ENCODE measurements at regions not wholly inside any gene's neighbourhood (a gene's known extent, or its start where the extent isn't known, plus 50 kb on each side); places are given as distances from the start of the nearest gene placed in this dataset.

DNA sequence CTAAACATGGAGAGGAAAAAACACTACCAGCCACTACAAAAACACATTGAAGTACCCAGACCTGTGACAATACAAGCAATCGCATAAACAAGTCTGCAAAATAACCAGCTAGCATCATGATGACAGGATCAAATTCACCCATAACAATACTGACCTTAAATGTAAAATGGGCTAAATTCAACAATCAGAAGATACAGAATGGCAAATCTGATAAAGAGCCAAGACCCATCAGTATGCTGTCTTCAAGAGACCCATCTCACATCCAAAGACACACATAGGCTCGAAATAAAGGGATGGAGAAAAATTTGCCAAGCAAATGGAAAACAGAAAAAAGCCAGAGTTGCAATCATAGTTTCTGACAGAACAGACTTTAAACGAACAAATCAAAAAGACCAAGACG, 294.4 kb downstream of the MEF2C start:
- CTCF ChIA-PET, result no interaction called here
- H3K27ac Mint-ChIP-seq (ENCODE audit: unreplicated experiment), result no peak overlapping the region

DNA sequence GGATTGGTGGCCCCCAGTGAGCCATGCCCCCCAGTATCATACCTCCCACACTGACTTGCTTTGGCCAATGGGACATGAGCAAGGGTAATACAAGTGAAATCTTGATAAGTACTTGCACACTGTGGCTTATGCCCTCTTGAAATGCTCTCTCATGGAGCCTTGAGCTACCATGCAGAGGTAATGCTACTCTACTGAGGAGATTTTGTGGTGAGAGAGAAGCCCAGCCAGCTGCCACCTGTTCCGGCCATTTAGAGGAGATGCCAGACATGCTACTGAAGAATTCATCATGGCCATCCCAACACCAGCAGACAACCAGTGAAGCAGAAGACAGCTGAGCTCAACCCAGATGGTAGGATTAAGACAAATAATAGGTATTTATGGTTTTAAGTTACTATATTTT, 299.5 kb downstream of the MEF2C start:
- TF ChIP-seq, protein P1, sequence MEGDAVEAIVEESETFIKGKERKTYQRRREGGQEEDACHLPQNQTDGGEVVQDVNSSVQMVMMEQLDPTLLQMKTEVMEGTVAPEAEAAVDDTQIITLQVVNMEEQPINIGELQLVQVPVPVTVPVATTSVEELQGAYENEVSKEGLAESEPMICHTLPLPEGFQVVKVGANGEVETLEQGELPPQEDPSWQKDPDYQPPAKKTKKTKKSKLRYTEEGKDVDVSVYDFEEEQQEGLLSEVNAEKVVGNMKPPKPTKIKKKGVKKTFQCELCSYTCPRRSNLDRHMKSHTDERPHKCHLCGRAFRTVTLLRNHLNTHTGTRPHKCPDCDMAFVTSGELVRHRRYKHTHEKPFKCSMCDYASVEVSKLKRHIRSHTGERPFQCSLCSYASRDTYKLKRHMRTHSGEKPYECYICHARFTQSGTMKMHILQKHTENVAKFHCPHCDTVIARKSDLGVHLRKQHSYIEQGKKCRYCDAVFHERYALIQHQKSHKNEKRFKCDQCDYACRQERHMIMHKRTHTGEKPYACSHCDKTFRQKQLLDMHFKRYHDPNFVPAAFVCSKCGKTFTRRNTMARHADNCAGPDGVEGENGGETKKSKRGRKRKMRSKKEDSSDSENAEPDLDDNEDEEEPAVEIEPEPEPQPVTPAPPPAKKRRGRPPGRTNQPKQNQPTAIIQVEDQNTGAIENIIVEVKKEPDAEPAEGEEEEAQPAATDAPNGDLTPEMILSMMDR (IDR thresholded peaks at IDR 0.05; ENCODE audit: insufficient read depth in 1 of 2, low read depth in 1 of 2, low read length in 1 of 2, severe bottlenecking in 1 of 2, unreplicated experiment in 1 of 2), result no peak
- Histone ChIP-seq H3K4me1 (no peaks in the 10 kb centered on the region), H3K4me3 (ENCODE audit: low read depth, low read length) (no peak overlapping the region), H3K36me3 (ENCODE audit: control insufficient read depth, insufficient read depth, low read length) (no peaks in the 10 kb centered on the region), H3K9me3 (no peaks in the 10 kb centered on the region), H3K27me3 (replicated peaks; ENCODE audit: control insufficient read depth, insufficient read depth, low read length) (no peaks in the 10 kb centered on the region)
- ChIA-PET CTCF (no interaction called here), POLR2A (no interaction called here)
- Mint-ChIP-seq H3K4me1 (ENCODE audit: low read depth, unreplicated experiment) (no peaks in the 10 kb centered on the region), H3K27me3 (ENCODE audit: insufficient read depth, unreplicated experiment) (peaks cover 5% of the 10 kb centered on the region), H3K36me3 (ENCODE audit: insufficient read depth, unreplicated experiment) (no peaks in the 10 kb centered on the region), H3K9me3 (ENCODE audit: unreplicated experiment) (peaks cover 9% of the 10 kb centered on the region), H3K4me3 (ENCODE audit: unreplicated experiment) (no peak overlapping the region), H3K27ac (ENCODE audit: unreplicated experiment) (no peak overlapping the region)
- intact Hi-C loops (cut with micrococcal nuclease; ENCODE audit: unreplicated experiment), result no loop called here
- no TSS peak for BruUV-seq (replicated peaks)
- no peak for DNase-seq

More for the DNA sequence above, 294.4 kb downstream of the MEF2C start:
- POLR2A ChIA-PET, result no interaction called here
- BruUV-seq (replicated peaks), result no TSS peak
- intact Hi-C loops (cut with micrococcal nuclease; ENCODE audit: unreplicated experiment), result no loop called here
- H3K9me3 ChIP-seq, result no peaks in the 10 kb centered on the region
- Mint-ChIP-seq H3K9me3 (ENCODE audit: unreplicated experiment) (peaks cover 9% of the 10 kb centered on the region), H3K4me1 (ENCODE audit: low read depth, unreplicated experiment) (no peaks in the 10 kb centered on the region), H3K4me3 (ENCODE audit: unreplicated experiment) (no peak overlapping the region), H3K27me3 (ENCODE audit: insufficient read depth, unreplicated experiment) (peaks cover 5% of the 10 kb centered on the region), H3K36me3 (ENCODE audit: insufficient read depth, unreplicated experiment) (no peaks in the 10 kb centered on the region)
- no peaks in the 10 kb centered on the region for H3K4me1 ChIP-seq
- DNase-seq, result no peak
- TF ChIP-seq, protein P1 (IDR thresholded peaks at IDR 0.05; ENCODE audit: insufficient read depth in 1 of 2, low read depth in 1 of 2, low read length in 1 of 2, severe bottlenecking in 1 of 2, unreplicated experiment in 1 of 2), result no peak
- no peak overlapping the region for H3K4me3 ChIP-seq (ENCODE audit: low read depth, low read length)
- H3K27me3 ChIP-seq (replicated peaks; ENCODE audit: control insufficient read depth, insufficient read depth, low read length), result no peaks in the 10 kb centered on the region
- no peaks in the 10 kb centered on the region for H3K36me3 ChIP-seq (ENCODE audit: control insufficient read depth, insufficient read depth, low read length)

DNA sequence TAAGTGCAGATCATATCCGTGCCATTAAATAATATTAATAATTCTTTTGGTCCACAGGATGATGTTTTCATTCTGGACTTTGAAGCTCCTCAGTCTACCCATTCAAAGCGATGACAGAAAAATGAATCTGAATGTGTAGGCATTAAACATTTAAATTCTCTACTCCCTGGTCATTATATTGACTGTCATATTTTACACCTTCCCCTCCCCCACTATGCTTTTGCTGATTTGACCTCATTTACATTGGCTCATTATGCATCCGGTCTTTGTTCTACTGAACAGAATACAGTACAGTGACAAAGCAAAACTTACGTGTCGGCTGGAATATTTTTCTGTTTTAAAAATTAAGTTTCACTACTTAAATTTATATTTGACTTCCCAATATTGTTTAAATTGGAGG, 289.7 kb upstream of the TMEM161B start:
- H3K4me3 ChIP-seq (ENCODE audit: low read depth, low read length), result no peak overlapping the region
- Mint-ChIP-seq H3K36me3 (ENCODE audit: insufficient read depth, unreplicated experiment) (no peaks in the 10 kb centered on the region), H3K4me3 (ENCODE audit: unreplicated experiment) (no peak overlapping the region), H3K27me3 (ENCODE audit: insufficient read depth, unreplicated experiment) (no peaks in the 10 kb centered on the region), H3K4me1 (ENCODE audit: low read depth, unreplicated experiment) (no peaks in the 10 kb centered on the region), H3K9me3 (ENCODE audit: unreplicated experiment) (no peaks in the 10 kb centered on the region), H3K27ac (ENCODE audit: unreplicated experiment) (no peak overlapping the region)
- no peaks in the 10 kb centered on the region for H3K4me1 ChIP-seq
- no peaks in the 10 kb centered on the region for H3K36me3 ChIP-seq (ENCODE audit: control insufficient read depth, insufficient read depth, low read length)
- no peaks in the 10 kb centered on the region for H3K27me3 ChIP-seq (replicated peaks; ENCODE audit: control insufficient read depth, insufficient read depth, low read length)
- H3K9me3 ChIP-seq, result no peaks in the 10 kb centered on the region
- intact Hi-C loops (cut with micrococcal nuclease; ENCODE audit: unreplicated experiment), result no loop called here
- ChIA-PET CTCF (no interaction called here), POLR2A (no interaction called here)
- TF ChIP-seq, protein P1 (IDR thresholded peaks at IDR 0.05; ENCODE audit: insufficient read depth in 1 of 2, low read depth in 1 of 2, low read length in 1 of 2, severe bottlenecking in 1 of 2, unreplicated experiment in 1 of 2), result no peak
- no peak for DNase-seq
- BruUV-seq (replicated peaks), result no TSS peak

Data from Caco-2 (cell line).